Fibroblast of the aortic adventitia (primary cell): ENCODE measurements at regions not wholly inside any gene's neighbourhood (a gene's known extent, or its start where the extent isn't known, plus 50 kb on each side); places are given as distances from the start of the nearest gene placed in this dataset.

Source experiments
- DNase-seq: peaks from one replicate; pipeline ENCODE4 v3.0.0-alpha.2; 2010; ENCODE audit warnings: low read depth
- H3K4me3 ChIP-seq: 2 replicates; pipeline ENCODE4 v1.5.1; 2011; ENCODE audit warnings: low read depth, mild to moderate bottlenecking, control low read depth, low read length, moderate library complexity
- CTCF ChIP-seq: IDR thresholded peaks from 2 replicates; pipeline ENCODE4 v1.5.1; 2011; ENCODE audit warnings: mild to moderate bottlenecking, low read length, control low read depth, inconsistent platforms; ENCODE audit not compliant: insufficient read depth

GRCh38 chr4:35900286-35901243 is 343.7 kb downstream of the ARAP2 start:
- no peak for DNase-seq
- no peak for TF ChIP-seq CTCF
- no peak overlapping the region for H3K4me3 ChIP-seq

GRCh38 chr4:35912174-35912573 is 332.1 kb downstream of the ARAP2 start:
- no peak for DNase-seq
- TF ChIP-seq CTCF = no peak
- H3K4me3 ChIP-seq = no peak overlapping the region

GRCh38 chr4:35918491-35918977 is 325.8 kb downstream of the ARAP2 start:
- TF ChIP-seq CTCF = no peak
- no peak overlapping the region for H3K4me3 ChIP-seq
- DNase-seq = no peak

- no peak overlapping the region for H3K4me3 ChIP-seq
- TF ChIP-seq CTCF = no peak
- DNase-seq = no peak
Measured at GRCh38 chr4:35925806-35926205, 318.5 kb downstream of the ARAP2 start.

- TF ChIP-seq CTCF = no peak
- no peak for DNase-seq
- H3K4me3 ChIP-seq = no peak overlapping the region
Measured at GRCh38 chr4:35926788-35927187, 317.5 kb downstream of the ARAP2 start.

- no peak for DNase-seq
Measured at GRCh38 chr4:35933901-35934300, 310.4 kb downstream of the ARAP2 start.

More at GRCh38 chr4:35933901-35934300, 310.4 kb downstream of the ARAP2 start:
- no peak overlapping the region for H3K4me3 ChIP-seq
- no peak for TF ChIP-seq CTCF
